ENCODE measurements at regions not wholly inside any gene's neighbourhood (a gene's known extent, or its start where the extent isn't known, plus 50 kb on each side); places are given as distances from the start of the nearest gene placed in this dataset.

DNA sequence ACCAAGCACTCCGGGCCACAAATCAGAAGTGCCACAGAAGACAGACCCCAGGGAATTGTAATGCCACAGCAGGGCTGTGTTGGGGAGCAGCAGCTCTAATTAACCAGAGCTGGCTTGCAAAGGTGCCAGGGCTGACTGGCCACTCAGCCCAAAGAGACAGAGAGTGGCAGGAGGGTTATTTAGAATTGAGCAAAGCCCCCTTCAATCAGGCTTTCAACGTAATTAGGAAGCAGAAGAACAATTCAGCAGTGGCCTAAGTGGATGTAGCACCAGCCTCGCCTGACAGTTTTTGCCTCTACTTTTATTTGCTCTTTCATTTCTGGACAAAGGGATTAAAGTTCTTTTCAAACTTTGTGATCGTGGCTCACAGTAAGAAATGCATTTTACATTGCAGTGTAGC, 278.3 kb upstream of the IRX3 start:
- ChIA-PET CTCF (no interaction called here), POLR2A (no interaction called here)
- H3K27me3 ChIP-seq (ENCODE audit: control insufficient read depth, insufficient read depth, low read length): no peaks in the 10 kb centered on the region
- no peaks in the 10 kb centered on the region for H3K36me3 ChIP-seq (ENCODE audit: control insufficient read depth, insufficient read depth, low read length)
- in situ Hi-C loops (cut with HindIII; ENCODE audit: low pct_unique_long_range_greater_than_20kb, low sequenced_read_pairs): no loop called here
- TF ChIP-seq CTCF (IDR thresholded peaks at IDR 0.05): no peak
- DNase-seq (ENCODE audit: low read depth, low spot score) (no peak), ATAC-seq (no peak)
- intact Hi-C loops (cut with micrococcal nuclease; ENCODE audit: unreplicated experiment): no loop called here
- H3K9me3 ChIP-seq (ENCODE audit: control insufficient read depth, insufficient read depth, low read depth, low read length): no peaks in the 10 kb centered on the region
- BruUV-seq (replicated peaks): no TSS peak
- H3K4me1 ChIP-seq (ENCODE audit: control insufficient read depth, insufficient read depth, low read length): no peaks in the 10 kb centered on the region
- H3K4me3 ChIP-seq (ENCODE audit: low read depth in 2 of 2, low read length in 2 of 2): no peak overlapping the region
- H3K27ac ChIP-seq (ENCODE audit: low read length): no peak overlapping the region

- in situ Hi-C loops (cut with HindIII; ENCODE audit: low pct_unique_long_range_greater_than_20kb, low sequenced_read_pairs) (no loop called here), intact Hi-C loops (cut with micrococcal nuclease; ENCODE audit: unreplicated experiment) (no loop called here)
- no peak overlapping the region for H3K4me3 ChIP-seq (ENCODE audit: low read depth in 2 of 2, low read length in 2 of 2)
- TF ChIP-seq SIN3A (IDR thresholded peaks at IDR 0.05; ENCODE audit: borderline replicate concordance, insufficient read depth, low read depth, low read length) (no peak), CTCF (IDR thresholded peaks at IDR 0.05) (no peak), REST (IDR thresholded peaks at IDR 0.05; ENCODE audit: insufficient read depth in 1 of 2, low read depth in 2 of 2, low read length in 1 of 2) (no peak), TCF7L2 (IDR thresholded peaks at IDR 0.05; ENCODE audit: low read depth, low read length) (no peak), POLR2AphosphoS5 (IDR thresholded peaks at IDR 0.05; ENCODE audit: low read depth, low read length) (no peak)
- peaks cover 2% of the 10 kb centered on the region; the same call in 1 of the 2 replicates for H3K27me3 ChIP-seq (ENCODE audit: control insufficient read depth, insufficient read depth, low read length)
- H3K27ac ChIP-seq (ENCODE audit: low read length): no peak overlapping the region
- ChIA-PET CTCF (interaction anchor here (0.5 kb wide), 1 partner anchor 267 kb away, joined by 4 read pairs; no protein-coding TSS in a partner anchor), POLR2A (no interaction called here)
- H3K9me3 ChIP-seq (ENCODE audit: control insufficient read depth, insufficient read depth, low read depth, low read length): no peaks in the 10 kb centered on the region
- BruUV-seq (replicated peaks): no TSS peak
- DNase-seq (ENCODE audit: low read depth, low spot score) (no peak), ATAC-seq (no peak)
- H3K36me3 ChIP-seq (ENCODE audit: control insufficient read depth, insufficient read depth, low read length): no peaks in the 10 kb centered on the region
- no peaks in the 10 kb centered on the region for H3K4me1 ChIP-seq (ENCODE audit: control insufficient read depth, insufficient read depth, low read length)
Observed at GRCh38 chr16:54554581-54554980, 268.0 kb upstream of the IRX3 start.

DNA sequence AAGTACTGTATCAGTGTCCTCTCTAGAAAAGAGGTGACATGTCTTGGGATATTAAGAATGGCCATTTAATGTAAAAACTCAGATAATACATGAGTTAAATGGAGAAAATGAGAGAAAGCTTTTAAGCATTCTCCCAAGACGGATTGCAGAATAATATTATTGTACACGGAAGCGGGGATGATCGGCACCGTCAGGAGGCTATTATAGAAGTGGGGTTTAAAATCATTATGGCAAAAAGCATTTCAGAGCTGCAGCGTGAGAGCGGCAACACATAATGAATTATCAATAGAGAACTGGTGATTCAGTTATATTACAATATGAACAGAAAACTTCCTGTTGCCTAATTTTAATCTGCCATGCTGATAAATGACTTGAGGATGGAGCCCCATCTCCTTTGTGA, 261.7 kb upstream of the IRX3 start:
- in situ Hi-C loops (cut with HindIII; ENCODE audit: low pct_unique_long_range_greater_than_20kb, low sequenced_read_pairs): no loop called here
- CTCF ChIA-PET: no interaction called here
- Histone ChIP-seq H3K36me3 (ENCODE audit: control insufficient read depth, insufficient read depth, low read length) (no peaks in the 10 kb centered on the region), H3K27ac (ENCODE audit: low read length) (no peak overlapping the region), H3K27me3 (ENCODE audit: control insufficient read depth, insufficient read depth, low read length) (peaks cover 9% of the 10 kb centered on the region), H3K4me1 (ENCODE audit: control insufficient read depth, insufficient read depth, low read length) (no peaks in the 10 kb centered on the region), H3K4me3 (ENCODE audit: low read depth in 2 of 2, low read length in 2 of 2) (no peak overlapping the region), H3K9me3 (ENCODE audit: control insufficient read depth, insufficient read depth, low read depth, low read length) (no peaks in the 10 kb centered on the region)
- POLR2A ChIA-PET: no interaction called here
- ATAC-seq: no peak
- BruUV-seq (replicated peaks): no TSS peak
- DNase-seq (ENCODE audit: low read depth, low spot score): no peak
- intact Hi-C loops (cut with micrococcal nuclease; ENCODE audit: unreplicated experiment): no loop called here
- TF ChIP-seq SIN3A (IDR thresholded peaks at IDR 0.05; ENCODE audit: borderline replicate concordance, insufficient read depth, low read depth, low read length) (no peak), REST (IDR thresholded peaks at IDR 0.05; ENCODE audit: insufficient read depth in 1 of 2, low read depth in 2 of 2, low read length in 1 of 2) (no peak), POLR2AphosphoS5 (IDR thresholded peaks at IDR 0.05; ENCODE audit: low read depth, low read length) (no peak), CTCF (IDR thresholded peaks at IDR 0.05) (no peak), TCF7L2 (IDR thresholded peaks at IDR 0.05; ENCODE audit: low read depth, low read length) (no peak)
